T-helper 1 cell (primary cell): ENCODE measurements at regions not wholly inside any gene's neighbourhood (a gene's known extent, or its start where the extent isn't known, plus 50 kb on each side); places are given as distances from the start of the nearest gene placed in this dataset.

Experiments
- DNase-seq, 5 donors: peaks; one replicate each; pipeline ENCODE4 v3.0.0-alpha.2; 2012 to 2020

- no peak for DNase-seq
Measured at GRCh38 chr2:6071519-6071918, 379.3 kb downstream of the SOX11 start.

- no peak for DNase-seq
Measured at GRCh38 chr2:6072276-6072675, 380.1 kb downstream of the SOX11 start.

GRCh38 chr2:6072768-6073167 is 380.6 kb downstream of the SOX11 start:
- DNase-seq, result no peak

- DNase-seq, result no peak
Measured at GRCh38 chr2:6073191-6074088, 381.3 kb downstream of the SOX11 start.

GRCh38 chr2:6074089-6074643 is 382.0 kb downstream of the SOX11 start:
- DNase-seq, result no peak

- DNase-seq, result no peak
Measured at GRCh38 chr2:6077585-6077984, 385.4 kb downstream of the SOX11 start.

- no peak for DNase-seq
Measured at GRCh38 chr2:6078414-6078813, 386.2 kb downstream of the SOX11 start.

- no peak for DNase-seq
Measured at GRCh38 chr2:6079405-6079804, 387.2 kb downstream of the SOX11 start.

GRCh38 chr2:6080932-6081753 is 389.0 kb downstream of the SOX11 start:
- DNase-seq, result no peak

GRCh38 chr2:6081955-6082624 is 389.9 kb downstream of the SOX11 start:
- no peak for DNase-seq

GRCh38 chr2:6082625-6083018 is 390.4 kb downstream of the SOX11 start:
- no peak for DNase-seq

- no peak for DNase-seq
Measured at GRCh38 chr2:6083136-6083535, 391.0 kb downstream of the SOX11 start.

- DNase-seq, result no peak
Measured at GRCh38 chr2:6089474-6089873, 397.3 kb downstream of the SOX11 start.

GRCh38 chr2:6103372-6103771 is 411.2 kb downstream of the SOX11 start:
- DNase-seq, result no peak

GRCh38 chr2:6103949-6104348 is 411.8 kb downstream of the SOX11 start:
- no peak for DNase-seq

GRCh38 chr2:6107290-6107689 is 415.1 kb downstream of the SOX11 start:
- DNase-seq, result no peak

- no peak for DNase-seq
Measured at GRCh38 chr2:6109831-6110230, 417.6 kb downstream of the SOX11 start.

GRCh38 chr2:6111781-6112261 is 419.6 kb downstream of the SOX11 start:
- DNase-seq, result no peak

GRCh38 chr2:6113786-6114185 is 421.6 kb downstream of the SOX11 start:
- DNase-seq, result no peak

GRCh38 chr2:6127718-6128117 is 435.5 kb downstream of the SOX11 start:
- no peak for DNase-seq

GRCh38 chr2:6139142-6139541 is 447.0 kb downstream of the SOX11 start:
- DNase-seq, result no peak

- no peak for DNase-seq
Measured at GRCh38 chr2:6139916-6140315, 447.7 kb downstream of the SOX11 start.

- DNase-seq, result no peak
Measured at GRCh38 chr2:6140509-6140908, 448.3 kb downstream of the SOX11 start.
